Smooth muscle cell (in vitro differentiated cells): ENCODE measurements at regions not wholly inside any gene's neighbourhood (a gene's known extent, or its start where the extent isn't known, plus 50 kb on each side); places are given as distances from the start of the nearest gene placed in this dataset.

ENCODE experiments used
- DNase-seq: peaks from one replicate; lab custom pipeline; 2025; ENCODE audit not compliant: unreplicated experiment; lab: John Stamatoyannopoulos, UW
- H2AFZ ChIP-seq: fragments of 200-600 bp; sonication (generic); 2 replicates; pipeline ENCODE4 v1.6.0; 2016; ENCODE audit warnings: antibody characterized with exemption, low read depth, mild to moderate bottlenecking
- H3F3A ChIP-seq: fragments of 200-600 bp; sonication (generic); 2 replicates; pipeline ENCODE4 v1.6.0; 2017; ENCODE audit warnings: antibody characterized with exemption, low read depth
- H3K27ac ChIP-seq: fragments of 200-600 bp; sonication (generic); 2 replicates; pipeline ENCODE4 v1.5.1; 2016; ENCODE audit warnings: low read depth, mild to moderate bottlenecking
- H3K27me3 ChIP-seq: fragments of 200-600 bp; sonication (generic); 2 replicates; pipeline ENCODE4 v1.6.1; 2016; ENCODE audit warnings: low read depth, mild to moderate bottlenecking
- H3K36me3 ChIP-seq: fragments of 200-600 bp; sonication (generic); 2 replicates; pipeline ENCODE4 v1.5.1; 2016; ENCODE audit warnings: low read depth
- H3K4me1 ChIP-seq: fragments of 200-600 bp; sonication (generic); 2 replicates; pipeline ENCODE4 v1.5.1; 2016; ENCODE audit warnings: low read depth
- H3K4me2 ChIP-seq: fragments of 200-600 bp; sonication (generic); 2 replicates; pipeline ENCODE4 v1.6.0; 2016; ENCODE audit warnings: mild to moderate bottlenecking
- H3K4me3 ChIP-seq: fragments of 200-600 bp; sonication (generic); 2 replicates; pipeline ENCODE4 v1.5.1; 2016; ENCODE audit warnings: mild to moderate bottlenecking
- H3K79me2 ChIP-seq: fragments of 200-600 bp; sonication (generic); 2 replicates; pipeline ENCODE4 v1.6.0; 2016; ENCODE audit warnings: low read depth, mild to moderate bottlenecking
- H3K9ac ChIP-seq: fragments of 200-600 bp; sonication (generic); 2 replicates; pipeline ENCODE4 v1.6.0; 2016; ENCODE audit warnings: low read depth
- H3K9me3 ChIP-seq: fragments of 200-600 bp; sonication (generic); replicated peaks from 2 replicates; pipeline ENCODE4 v1.5.1; 2016; ENCODE audit warnings: low read depth
- H4K20me1 ChIP-seq: fragments of 200-600 bp; sonication (generic); 2 replicates; pipeline ENCODE4 v1.6.0; 2016; ENCODE audit warnings: low read depth
- WGBS: methylation state at CpG from one replicate; pipeline ENCODE4 v1.1.7; 2016; ENCODE audit warnings: low lambda C conversion rate; 5-methylcytosine and 5-hydroxymethylcytosine counted together
- TF ChIP-seq, protein P1 (sequence below): fragments of 200-600 bp; sonication (generic); IDR thresholded peaks from 2 replicates; pipeline ENCODE4 v1.5.1; 2017; ENCODE audit warnings: borderline replicate concordance, mild to moderate bottlenecking, antibody characterized with exemption; ENCODE audit not compliant: insufficient read depth, poor library complexity, severe bottlenecking

DNA sequence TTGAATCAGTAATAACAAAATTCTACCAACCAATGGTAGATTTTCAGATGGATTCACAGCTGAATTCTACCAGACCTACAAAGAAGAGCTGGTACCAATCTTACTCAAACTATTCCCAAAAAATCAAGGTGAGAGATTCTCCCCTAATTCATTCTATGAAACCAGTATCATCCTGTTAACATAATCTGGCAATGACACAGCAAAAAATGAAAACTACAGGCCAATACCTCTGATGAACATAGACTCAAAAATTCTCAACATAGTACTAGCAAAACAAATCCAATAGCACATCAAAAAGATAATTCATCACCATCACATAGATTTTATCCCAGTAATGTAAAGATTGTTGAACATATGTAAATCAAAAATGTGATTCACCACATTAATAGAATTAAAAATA, 234.4 kb upstream of the KIF2B start:
- H3K4me2 ChIP-seq, result no peak overlapping the region
- no peak for DNase-seq
- H3F3A ChIP-seq, result no peaks in the 10 kb centered on the region
- H3K36me3 ChIP-seq, result no peaks in the 10 kb centered on the region
- H3K9ac ChIP-seq, result no peak overlapping the region
- H3K4me1 ChIP-seq, result no peaks in the 10 kb centered on the region
- H3K27ac ChIP-seq, result no peak overlapping the region
- H4K20me1 ChIP-seq, result no peaks in the 10 kb centered on the region
- H3K9me3 ChIP-seq, result no peaks in the 10 kb centered on the region
- no peak overlapping the region for H2AFZ ChIP-seq
- H3K4me3 ChIP-seq, result no peak overlapping the region
- H3K79me2 ChIP-seq, result no peaks in the 10 kb centered on the region
- TF ChIP-seq, protein P1, sequence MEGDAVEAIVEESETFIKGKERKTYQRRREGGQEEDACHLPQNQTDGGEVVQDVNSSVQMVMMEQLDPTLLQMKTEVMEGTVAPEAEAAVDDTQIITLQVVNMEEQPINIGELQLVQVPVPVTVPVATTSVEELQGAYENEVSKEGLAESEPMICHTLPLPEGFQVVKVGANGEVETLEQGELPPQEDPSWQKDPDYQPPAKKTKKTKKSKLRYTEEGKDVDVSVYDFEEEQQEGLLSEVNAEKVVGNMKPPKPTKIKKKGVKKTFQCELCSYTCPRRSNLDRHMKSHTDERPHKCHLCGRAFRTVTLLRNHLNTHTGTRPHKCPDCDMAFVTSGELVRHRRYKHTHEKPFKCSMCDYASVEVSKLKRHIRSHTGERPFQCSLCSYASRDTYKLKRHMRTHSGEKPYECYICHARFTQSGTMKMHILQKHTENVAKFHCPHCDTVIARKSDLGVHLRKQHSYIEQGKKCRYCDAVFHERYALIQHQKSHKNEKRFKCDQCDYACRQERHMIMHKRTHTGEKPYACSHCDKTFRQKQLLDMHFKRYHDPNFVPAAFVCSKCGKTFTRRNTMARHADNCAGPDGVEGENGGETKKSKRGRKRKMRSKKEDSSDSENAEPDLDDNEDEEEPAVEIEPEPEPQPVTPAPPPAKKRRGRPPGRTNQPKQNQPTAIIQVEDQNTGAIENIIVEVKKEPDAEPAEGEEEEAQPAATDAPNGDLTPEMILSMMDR, result no peak
- H3K27me3 ChIP-seq, result no peaks in the 10 kb centered on the region

DNA sequence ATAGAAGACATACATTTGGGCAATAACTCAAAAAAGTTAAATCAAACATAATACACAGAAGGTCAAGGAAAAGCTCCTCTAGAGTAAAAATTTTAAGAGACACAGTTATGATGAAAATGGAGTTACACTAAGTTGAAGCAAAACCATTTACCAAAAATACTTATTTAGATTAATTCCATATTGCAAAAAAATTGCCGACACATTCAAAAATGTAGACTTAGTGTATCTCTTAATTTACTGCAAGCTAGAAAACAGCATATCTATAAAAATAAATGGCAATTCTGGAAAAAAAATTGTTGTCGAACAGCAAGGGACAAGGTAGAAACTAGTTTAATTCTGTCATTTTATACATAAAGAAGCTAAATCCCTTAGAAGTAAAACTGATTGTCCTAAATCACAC, 248.7 kb upstream of the KIF2B start:
- no peaks in the 10 kb centered on the region for H3K4me1 ChIP-seq
- no peak overlapping the region for H3K27ac ChIP-seq
- H2AFZ ChIP-seq, result no peak overlapping the region
- H3K27me3 ChIP-seq, result no peaks in the 10 kb centered on the region
- TF ChIP-seq, protein P1, result no peak
- no peak overlapping the region for H3K4me2 ChIP-seq
- no peaks in the 10 kb centered on the region for H3K36me3 ChIP-seq
- no peaks in the 10 kb centered on the region for H3K79me2 ChIP-seq
- 97% methylated on average over 2 of the region's 2 CpGs for WGBS
- H4K20me1 ChIP-seq, result no peaks in the 10 kb centered on the region
- no peak for DNase-seq
- no peaks in the 10 kb centered on the region for H3F3A ChIP-seq
- H3K9ac ChIP-seq, result no peak overlapping the region
- no peak overlapping the region for H3K4me3 ChIP-seq
- H3K9me3 ChIP-seq, result no peaks in the 10 kb centered on the region

DNA sequence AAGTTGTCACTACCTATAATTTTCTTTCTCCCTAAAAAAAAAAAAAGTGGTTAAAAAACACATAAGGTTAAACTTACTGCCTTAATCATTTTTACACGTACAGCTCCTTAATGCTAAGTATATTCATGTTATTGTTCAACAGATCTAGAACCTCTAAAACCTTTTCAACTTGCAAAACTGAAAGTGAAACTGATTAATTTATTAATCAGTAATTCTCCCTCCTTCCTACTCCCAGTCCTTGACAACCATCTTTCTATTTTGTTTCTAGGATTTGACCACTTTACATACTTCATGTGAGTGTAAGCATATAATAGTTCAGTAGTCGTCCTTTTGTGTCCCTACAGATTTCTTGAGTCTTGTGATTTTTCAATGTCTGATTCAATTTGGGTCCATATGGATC, 251.4 kb upstream of the KIF2B start:
- H3K79me2 ChIP-seq, result no peaks in the 10 kb centered on the region
- no peak for DNase-seq
- H2AFZ ChIP-seq, result peak overlapping the region; percentile 73
- H3K27me3 ChIP-seq, result no peaks in the 10 kb centered on the region
- no peak overlapping the region for H3K9ac ChIP-seq
- 83% methylated on average over 2 of the region's 2 CpGs for WGBS
- TF ChIP-seq, protein P1, result no peak
- H3K4me1 ChIP-seq, result no peaks in the 10 kb centered on the region
- no peaks in the 10 kb centered on the region for H3F3A ChIP-seq
- H3K4me3 ChIP-seq, result no peak overlapping the region
- H3K27ac ChIP-seq, result no peak overlapping the region
- no peaks in the 10 kb centered on the region for H4K20me1 ChIP-seq
- H3K36me3 ChIP-seq, result no peaks in the 10 kb centered on the region
- H3K9me3 ChIP-seq, result no peaks in the 10 kb centered on the region
- peak overlapping the region; percentile 51 for H3K4me2 ChIP-seq

DNA sequence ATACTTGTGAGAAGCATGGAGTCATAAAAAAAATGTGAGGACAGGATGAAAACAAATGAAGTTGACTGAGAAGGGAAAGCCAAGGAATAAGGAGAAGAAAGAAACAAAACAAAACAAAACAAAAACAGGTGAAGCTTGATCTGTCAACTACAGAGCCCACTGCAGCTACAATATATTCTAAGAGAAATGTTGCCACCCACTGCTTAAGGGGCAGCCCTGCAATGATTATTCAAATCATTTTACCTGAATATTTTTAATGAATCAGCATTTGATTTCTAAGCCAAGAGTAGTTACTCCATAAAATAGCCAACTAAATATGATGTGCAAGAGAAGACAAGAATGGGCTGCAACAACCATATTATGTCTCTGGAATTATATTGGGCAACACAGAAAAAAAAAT, 252.0 kb upstream of the KIF2B start:
- Histone ChIP-seq H3K27me3 (no peaks in the 10 kb centered on the region), H4K20me1 (no peaks in the 10 kb centered on the region), H3K4me2 (peak overlapping the region; percentile 51), H3K9me3 (no peaks in the 10 kb centered on the region), H3K79me2 (no peaks in the 10 kb centered on the region), H3K4me3 (no peak overlapping the region), H3K27ac (no peak overlapping the region), H2AFZ (peak overlapping the region; percentile 73), H3K36me3 (no peaks in the 10 kb centered on the region), H3K4me1 (no peaks in the 10 kb centered on the region), H3K9ac (no peak overlapping the region), H3F3A (no peaks in the 10 kb centered on the region)
- TF ChIP-seq, protein P1, result no peak
- DNase-seq, result no peak
